GM18508 (cell line): ENCODE measurements at regions not wholly inside any gene's neighbourhood (a gene's known extent, or its start where the extent isn't known, plus 50 kb on each side); places are given as distances from the start of the nearest gene placed in this dataset.
"Not testable (repeated sequence)": the region's sequence is repeated elsewhere in the genome, so short reads cannot be mapped to it uniquely, and the experiment has no call there.

Experiments
- ATAC-seq: cut with Tn5 transposase; IDR thresholded peaks from one replicate; pipeline ENCODE4 v1.9.1; 2021; ENCODE audit warnings: moderate number of reproducible peaks; ENCODE audit not compliant: insufficient read depth, unreplicated experiment

- no peak for ATAC-seq
Observed at GRCh38 chr6:27747637-27748036, 164.6 kb downstream of the OR2B2 start.

- ATAC-seq: not testable (repeated sequence)
Observed at GRCh38 chr6:27746860-27747259, 165.3 kb downstream of the OR2B2 start.

- ATAC-seq: no peak
Observed at GRCh38 chr6:27743787-27744186, 168.4 kb downstream of the OR2B2 start.

- no peak for ATAC-seq
Observed at GRCh38 chr6:27742833-27743573, 169.2 kb downstream of the OR2B2 start.

- ATAC-seq: not testable (repeated sequence)
Observed at GRCh38 chr6:27739902-27740301, 172.3 kb downstream of the OR2B2 start.

GRCh38 chr6:27736686-27737085, 175.5 kb downstream of the OR2B2 start:
- ATAC-seq: no peak

- ATAC-seq: no peak
Observed at GRCh38 chr6:27728442-27728841, 183.8 kb downstream of the OR2B2 start.

GRCh38 chr6:27726619-27727023, 185.6 kb downstream of the OR2B2 start:
- no peak for ATAC-seq

- ATAC-seq: no peak
Observed at GRCh38 chr6:27720607-27721580, 191.3 kb downstream of the OR2B2 start.

GRCh38 chr6:27719039-27719438, 193.2 kb downstream of the OR2B2 start:
- not testable (repeated sequence) for ATAC-seq

- no peak for ATAC-seq
Observed at GRCh38 chr6:27706431-27706830, 205.8 kb downstream of the OR2B2 start.

GRCh38 chr6:27700337-27700736, 211.9 kb downstream of the OR2B2 start:
- ATAC-seq: no peak

GRCh38 chr6:27694547-27694874, 217.7 kb downstream of the OR2B2 start:
- no peak for ATAC-seq

GRCh38 chr6:27693766-27694546, 218.2 kb downstream of the OR2B2 start:
- ATAC-seq: no peak

GRCh38 chr6:27692133-27692532, 219.2 kb upstream of the ZNF184 start:
- ATAC-seq: not testable (repeated sequence)

GRCh38 chr6:27688014-27688586, 215.2 kb upstream of the ZNF184 start:
- no peak for ATAC-seq

- no peak for ATAC-seq
Observed at GRCh38 chr6:27687154-27688013, 214.5 kb upstream of the ZNF184 start.

- ATAC-seq: no peak
Observed at GRCh38 chr6:27685279-27685678, 212.4 kb upstream of the ZNF184 start.
